ENCODE measurements at regions not wholly inside any gene's neighbourhood (a gene's known extent, or its start where the extent isn't known, plus 50 kb on each side); places are given as distances from the start of the nearest gene placed in this dataset.

GRCh38 chr3:124562769-124563168, 167.5 kb upstream of the UMPS start:
- no peaks in the 10 kb centered on the region for H3K9me3 ChIP-seq
- peaks cover 0 to 19% (median 0%) of the 10 kb centered on the region in 4 donors for H3K4me1 ChIP-seq
- 91 to 95% methylated on average over 11 to 14 of the region's 14 CpGs for WGBS, 2 donors
- no peak overlapping the region for H3K27ac ChIP-seq
- TF ChIP-seq POLR2A (IDR thresholded peaks at IDR 0.05) = no peak
- no peak for TF ChIP-seq EP300 (IDR thresholded peaks at IDR 0.05)
- no peak for TF ChIP-seq CTCF (IDR thresholded peaks at IDR 0.05)
- no peaks in the 10 kb centered on the region for H3K27me3 ChIP-seq
- H3K36me3 ChIP-seq = no peaks in the 10 kb centered on the region
- no peak for DNase-seq (ENCODE audit: low spot score in 2 of 2)
- H3K4me3 ChIP-seq = no peak overlapping the region

- no peak for DNase-seq (ENCODE audit: low spot score in 2 of 2)
- H3K4me1 ChIP-seq = peaks cover 0 to 19% (median 0%) of the 10 kb centered on the region in 4 donors
- H3K27ac ChIP-seq = no peak overlapping the region
- H3K27me3 ChIP-seq = no peaks in the 10 kb centered on the region
- 77 to 83% methylated on average over 3 of the region's 3 CpGs for WGBS, 2 donors
- H3K9me3 ChIP-seq = no peaks in the 10 kb centered on the region
- H3K4me3 ChIP-seq = no peak overlapping the region
- no peak for TF ChIP-seq EP300 (IDR thresholded peaks at IDR 0.05)
- no peak for TF ChIP-seq CTCF (IDR thresholded peaks at IDR 0.05)
- H3K36me3 ChIP-seq = no peaks in the 10 kb centered on the region
Observed at GRCh38 chr3:124563376-124563775, 166.9 kb upstream of the UMPS start.

GRCh38 chr3:124565013-124565412, 165.2 kb upstream of the UMPS start:
- WGBS, 2 donors = 20 to 22% methylated on average over 5 of the region's 5 CpGs
- H3K9me3 ChIP-seq = no peaks in the 10 kb centered on the region
- H3K4me1 ChIP-seq = peaks cover 0 to 3% (median 0%) of the 10 kb centered on the region in 4 donors
- H3K27ac ChIP-seq = no peak overlapping the region
- no peak for TF ChIP-seq POLR2A (IDR thresholded peaks at IDR 0.05)
- peak; percentile 68 to 80 (median 74) for TF ChIP-seq CTCF (IDR thresholded peaks at IDR 0.05)
- H3K27me3 ChIP-seq = no peaks in the 10 kb centered on the region
- no peaks in the 10 kb centered on the region for H3K36me3 ChIP-seq
- DNase-seq (ENCODE audit: low spot score in 2 of 2) = peak; percentile 37 to 89
- no peak overlapping the region for H3K4me3 ChIP-seq

- Histone ChIP-seq H3K4me3 (no peak overlapping the region), H3K4me1 (peaks cover 0 to 3% (median 0%) of the 10 kb centered on the region in 4 donors), H3K27ac (no peak overlapping the region), H3K9me3 (no peaks in the 10 kb centered on the region), H3K27me3 (no peaks in the 10 kb centered on the region), H3K36me3 (no peaks in the 10 kb centered on the region)
- no peak for TF ChIP-seq CTCF (IDR thresholded peaks at IDR 0.05)
- TF ChIP-seq EP300 (IDR thresholded peaks at IDR 0.05) = no peak
- no peak for TF ChIP-seq POLR2A (IDR thresholded peaks at IDR 0.05)
- no peak for DNase-seq (ENCODE audit: low spot score in 2 of 2)
- 65 to 66% methylated on average over 6 of the region's 6 CpGs for WGBS, 2 donors
Observed at GRCh38 chr3:124565551-124565950, 164.7 kb upstream of the UMPS start.

GRCh38 chr3:124566701-124567100, 163.6 kb upstream of the UMPS start:
- H3K4me1 ChIP-seq = peaks cover 0 to 3% (median 0%) of the 10 kb centered on the region in 4 donors
- WGBS, 2 donors = 58 to 84% methylated on average over 2 of the region's 2 CpGs
- H3K4me3 ChIP-seq = no peak overlapping the region
- H3K36me3 ChIP-seq = no peaks in the 10 kb centered on the region
- H3K27ac ChIP-seq = no peak overlapping the region
- H3K27me3 ChIP-seq = no peaks in the 10 kb centered on the region
- H3K9me3 ChIP-seq = no peaks in the 10 kb centered on the region
- TF ChIP-seq CTCF (IDR thresholded peaks at IDR 0.05) = no peak
- no peak for TF ChIP-seq POLR2A (IDR thresholded peaks at IDR 0.05)
- TF ChIP-seq EP300 (IDR thresholded peaks at IDR 0.05) = no peak
- DNase-seq (ENCODE audit: low spot score in 2 of 2) = no peak
